ENCODE measurements at regions not wholly inside any gene's neighbourhood (a gene's known extent, or its start where the extent isn't known, plus 50 kb on each side); places are given as distances from the start of the nearest gene placed in this dataset.

DNA sequence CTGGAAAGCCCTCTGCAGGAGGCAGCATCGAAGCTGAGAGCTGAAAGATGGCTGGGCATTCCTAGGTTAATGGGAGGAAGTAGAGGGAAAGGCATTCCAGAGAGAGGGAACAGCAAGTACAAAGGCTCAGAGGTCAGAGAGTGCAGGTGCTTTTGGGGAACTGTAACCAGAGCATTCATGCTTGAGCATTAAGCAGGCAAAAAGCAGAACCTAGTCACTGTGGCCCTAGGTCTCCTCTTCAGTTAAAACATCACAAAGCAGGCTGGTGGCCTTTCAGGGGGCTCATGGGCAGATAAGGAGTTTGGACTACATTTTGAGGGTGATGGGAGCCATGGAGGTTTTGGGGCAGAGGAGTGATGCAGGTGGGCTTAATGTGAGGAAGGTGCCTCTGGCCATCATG lies 169.2 kb upstream of the MYL2 start:
- H3K4me3 ChIP-seq (ENCODE audit: low read depth, low read length): no peak overlapping the region
- ChIA-PET POLR2A (no interaction called here), CTCF (no interaction called here)
- peaks cover 2% of the 10 kb centered on the region for H3K27me3 ChIP-seq (ENCODE audit: control insufficient read depth, insufficient read depth, low read length)
- TF ChIP-seq, protein P1, sequence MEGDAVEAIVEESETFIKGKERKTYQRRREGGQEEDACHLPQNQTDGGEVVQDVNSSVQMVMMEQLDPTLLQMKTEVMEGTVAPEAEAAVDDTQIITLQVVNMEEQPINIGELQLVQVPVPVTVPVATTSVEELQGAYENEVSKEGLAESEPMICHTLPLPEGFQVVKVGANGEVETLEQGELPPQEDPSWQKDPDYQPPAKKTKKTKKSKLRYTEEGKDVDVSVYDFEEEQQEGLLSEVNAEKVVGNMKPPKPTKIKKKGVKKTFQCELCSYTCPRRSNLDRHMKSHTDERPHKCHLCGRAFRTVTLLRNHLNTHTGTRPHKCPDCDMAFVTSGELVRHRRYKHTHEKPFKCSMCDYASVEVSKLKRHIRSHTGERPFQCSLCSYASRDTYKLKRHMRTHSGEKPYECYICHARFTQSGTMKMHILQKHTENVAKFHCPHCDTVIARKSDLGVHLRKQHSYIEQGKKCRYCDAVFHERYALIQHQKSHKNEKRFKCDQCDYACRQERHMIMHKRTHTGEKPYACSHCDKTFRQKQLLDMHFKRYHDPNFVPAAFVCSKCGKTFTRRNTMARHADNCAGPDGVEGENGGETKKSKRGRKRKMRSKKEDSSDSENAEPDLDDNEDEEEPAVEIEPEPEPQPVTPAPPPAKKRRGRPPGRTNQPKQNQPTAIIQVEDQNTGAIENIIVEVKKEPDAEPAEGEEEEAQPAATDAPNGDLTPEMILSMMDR (IDR thresholded peaks at IDR 0.05; ENCODE audit: low read depth, low read length): no peak
- DNase-seq (ENCODE audit: low read depth, low spot score): no peak
- H3K27ac ChIP-seq (ENCODE audit: low read depth, low read length): no peak overlapping the region
- H3K9me3 ChIP-seq (ENCODE audit: control insufficient read depth, insufficient read depth, low read length): no peaks in the 10 kb centered on the region

DNA sequence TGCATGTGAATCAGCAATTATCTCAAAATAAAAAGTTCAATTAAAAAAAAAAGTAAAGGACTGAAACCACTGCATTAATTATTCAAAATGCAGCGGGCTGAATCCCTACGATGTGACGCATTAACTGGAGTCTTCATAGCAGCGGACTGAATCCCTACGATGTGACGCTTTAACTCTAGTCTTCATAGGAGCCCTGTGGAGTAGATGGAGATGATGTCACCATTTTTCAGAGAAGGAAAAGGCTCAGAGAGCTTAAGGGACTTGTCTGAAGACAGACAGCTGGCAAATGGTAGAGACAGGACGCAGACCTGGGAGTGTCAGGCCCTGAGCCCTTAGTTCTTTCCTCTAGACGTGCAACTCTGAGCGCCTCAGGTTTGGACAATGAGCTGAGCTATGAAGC lies 168.0 kb upstream of the MYL2 start:
- H3K4me3 ChIP-seq (ENCODE audit: low read depth, low read length): no peak overlapping the region
- H3K9me3 ChIP-seq (ENCODE audit: control insufficient read depth, insufficient read depth, low read length): no peaks in the 10 kb centered on the region
- TF ChIP-seq, protein P1 (IDR thresholded peaks at IDR 0.05; ENCODE audit: low read depth, low read length): no peak
- CTCF ChIA-PET: interaction anchor here (0.5 kb wide), 1 partner anchor 468 kb away, joined by 3 read pairs; no protein-coding TSS in a partner anchor
- DNase-seq (ENCODE audit: low read depth, low spot score): no peak
- peaks cover 2% of the 10 kb centered on the region for H3K27me3 ChIP-seq (ENCODE audit: control insufficient read depth, insufficient read depth, low read length)
- no peak overlapping the region for H3K27ac ChIP-seq (ENCODE audit: low read depth, low read length)
- POLR2A ChIA-PET: no interaction called here

DNA sequence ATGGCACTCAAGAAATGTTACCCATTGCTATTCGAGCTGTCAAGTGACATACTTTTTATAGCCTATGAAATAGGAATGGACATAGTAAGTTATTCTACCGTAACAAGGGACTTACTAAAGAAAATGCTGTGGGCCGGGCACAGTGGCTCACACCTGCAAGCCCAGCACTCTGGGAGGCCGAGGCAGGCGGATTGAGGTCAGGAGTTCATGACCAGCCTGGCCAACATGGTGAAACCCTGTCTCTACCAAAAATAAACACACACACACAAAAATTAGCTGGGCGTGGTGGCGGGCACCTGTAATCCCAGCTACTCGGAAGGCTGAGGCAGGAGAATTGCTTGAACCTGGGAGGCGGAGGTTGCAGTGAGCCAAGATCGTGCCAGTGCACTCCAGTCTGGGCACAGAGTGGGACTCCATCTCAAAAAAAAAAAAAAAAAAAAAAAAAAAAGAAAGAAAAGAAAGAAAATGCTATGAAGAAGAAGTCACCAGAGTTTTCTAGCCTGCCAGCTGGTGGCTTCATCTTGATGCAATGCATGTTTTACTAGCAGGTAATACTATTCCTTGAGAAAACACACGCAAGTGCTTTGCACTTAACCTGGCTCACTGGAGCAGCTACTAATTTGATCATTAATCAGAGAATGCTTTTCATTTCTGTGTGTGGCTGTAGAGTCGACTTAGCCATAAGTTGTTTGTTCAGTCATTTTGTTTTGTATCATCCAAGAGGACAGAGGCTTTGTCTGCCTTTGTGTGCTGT lies 166.7 kb upstream of the MYL2 start:
- Histone ChIP-seq H3K9me3 (ENCODE audit: control insufficient read depth, insufficient read depth, low read length) (no peaks in the 10 kb centered on the region), H3K27me3 (ENCODE audit: control insufficient read depth, insufficient read depth, low read length) (peaks cover 2% of the 10 kb centered on the region), H3K4me3 (ENCODE audit: low read depth, low read length) (no peak overlapping the region), H3K27ac (ENCODE audit: low read depth, low read length) (no peak overlapping the region)
- CTCF ChIA-PET: no interaction called here
- TF ChIP-seq, protein P1 (IDR thresholded peaks at IDR 0.05; ENCODE audit: low read depth, low read length): no peak
- DNase-seq (ENCODE audit: low read depth, low spot score): no peak
- POLR2A ChIA-PET: no interaction called here

DNA sequence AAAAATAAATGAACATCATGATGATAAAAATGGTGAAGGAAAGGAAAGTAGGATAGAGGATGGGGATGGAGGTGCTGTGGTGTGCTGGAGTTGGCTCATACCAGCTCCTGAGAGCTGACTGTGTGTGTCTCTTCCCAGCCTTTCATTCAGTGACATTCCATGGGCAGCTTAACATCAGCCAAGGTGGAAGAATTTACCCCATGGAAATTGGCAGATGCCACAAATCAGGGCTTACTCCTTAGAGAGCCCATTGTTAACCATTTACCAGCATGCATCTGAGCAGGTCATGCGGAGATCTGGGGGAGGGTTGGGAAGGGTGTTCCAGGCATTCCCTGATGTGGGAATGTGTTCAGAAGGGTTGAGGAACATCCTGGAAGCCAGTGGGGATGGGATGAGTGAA lies 164.7 kb upstream of the MYL2 start:
- Histone ChIP-seq H3K27ac (ENCODE audit: low read depth, low read length) (no peak overlapping the region), H3K27me3 (ENCODE audit: control insufficient read depth, insufficient read depth, low read length) (peaks cover 5% of the 10 kb centered on the region), H3K4me3 (ENCODE audit: low read depth, low read length) (no peak overlapping the region), H3K9me3 (ENCODE audit: control insufficient read depth, insufficient read depth, low read length) (no peaks in the 10 kb centered on the region)
- DNase-seq (ENCODE audit: low read depth, low spot score): no peak
- CTCF ChIA-PET: no interaction called here
- TF ChIP-seq, protein P1 (IDR thresholded peaks at IDR 0.05; ENCODE audit: low read depth, low read length): no peak
- POLR2A ChIA-PET: no interaction called here

DNA sequence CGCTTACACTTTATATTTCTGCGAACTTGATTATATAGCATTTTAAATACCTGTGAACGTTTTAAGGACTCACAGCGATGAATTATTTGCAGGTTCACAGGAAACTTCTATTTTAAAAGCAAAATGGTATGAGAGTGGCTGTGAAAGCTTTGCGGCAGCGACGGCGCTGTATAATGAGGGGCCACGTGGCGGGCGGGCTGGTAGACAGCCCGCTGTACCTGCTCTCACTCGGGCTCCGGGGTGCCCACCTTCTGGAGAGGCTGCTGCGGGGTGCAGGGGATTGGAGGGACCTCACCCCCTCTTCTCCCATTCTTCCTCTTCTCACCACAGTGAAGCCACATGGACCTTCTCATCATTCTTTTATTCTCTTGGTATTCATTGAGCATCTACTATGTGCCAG lies 164.2 kb upstream of the MYL2 start:
- ChIA-PET POLR2A (no interaction called here), CTCF (no interaction called here)
- DNase-seq (ENCODE audit: low read depth, low spot score): no peak
- Histone ChIP-seq H3K4me3 (ENCODE audit: low read depth, low read length) (no peak overlapping the region), H3K9me3 (ENCODE audit: control insufficient read depth, insufficient read depth, low read length) (no peaks in the 10 kb centered on the region), H3K27ac (ENCODE audit: low read depth, low read length) (no peak overlapping the region), H3K27me3 (ENCODE audit: control insufficient read depth, insufficient read depth, low read length) (peaks cover 5% of the 10 kb centered on the region)
- TF ChIP-seq, protein P1 (IDR thresholded peaks at IDR 0.05; ENCODE audit: low read depth, low read length): no peak
